DMS153 treated with DMSO at 0.1 percent for 48 hours (cell line): ENCODE measurements at regions not wholly inside any gene's neighbourhood (a gene's known extent, or its start where the extent isn't known, plus 50 kb on each side); places are given as distances from the start of the nearest gene placed in this dataset.

Experiments
- DNase-seq: peaks from one replicate; lab custom pipeline; 2025; ENCODE audit not compliant: unreplicated experiment; lab: John Stamatoyannopoulos, UW

DNA sequence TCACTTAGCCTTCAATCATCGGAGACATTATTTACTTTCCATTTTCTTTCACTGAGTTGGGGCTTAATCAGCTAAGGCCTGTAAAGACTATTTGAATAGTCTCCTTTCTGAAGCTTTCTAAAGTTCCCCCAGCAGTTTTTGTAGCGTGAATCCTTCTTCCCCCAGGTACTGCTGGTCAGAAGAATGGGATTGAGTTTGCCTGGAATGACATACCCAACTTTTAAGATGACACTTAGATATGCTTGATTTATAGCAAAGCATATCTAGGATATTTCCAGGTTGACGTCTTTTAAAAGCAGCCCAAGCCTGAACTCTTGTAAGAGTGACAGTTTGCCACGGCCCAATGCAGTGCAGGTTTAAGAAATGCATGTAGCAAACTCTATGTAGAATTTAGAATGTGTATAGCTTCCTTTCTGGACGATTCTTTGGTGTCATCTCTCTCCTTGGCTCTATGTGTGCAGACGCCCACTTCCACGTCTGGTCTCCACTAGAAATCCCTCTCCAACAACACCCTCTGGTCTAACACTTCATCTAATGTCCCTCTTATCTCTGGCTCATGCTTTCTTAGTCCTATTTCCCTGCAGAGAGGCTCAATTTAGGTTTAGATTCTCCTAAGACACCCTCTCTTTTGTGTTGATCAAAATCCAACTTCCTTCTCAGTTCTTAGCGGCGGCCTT lies 175.0 kb upstream of the CYRIA start:
- no peak for DNase-seq

DNA sequence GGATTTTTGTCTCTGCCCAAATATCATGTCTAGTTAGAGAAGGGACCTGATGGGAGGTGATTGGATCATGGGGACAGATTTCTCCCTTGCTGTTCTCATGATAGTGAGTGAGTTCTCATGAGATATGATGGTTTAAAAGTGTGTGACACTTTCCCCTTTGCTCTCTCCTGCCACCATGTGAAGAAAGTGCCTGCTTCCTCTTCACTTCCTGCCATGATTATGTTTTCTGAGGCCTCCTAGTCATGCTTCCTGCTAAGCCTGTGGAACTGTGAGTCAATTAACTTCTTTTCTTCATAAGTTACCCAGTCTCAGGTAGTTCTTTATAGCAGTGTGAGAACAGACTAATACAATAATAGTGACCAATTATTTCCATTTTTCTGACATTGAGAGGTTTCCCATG lies 167.3 kb upstream of the CYRIA start:
- DNase-seq: no peak

DNA sequence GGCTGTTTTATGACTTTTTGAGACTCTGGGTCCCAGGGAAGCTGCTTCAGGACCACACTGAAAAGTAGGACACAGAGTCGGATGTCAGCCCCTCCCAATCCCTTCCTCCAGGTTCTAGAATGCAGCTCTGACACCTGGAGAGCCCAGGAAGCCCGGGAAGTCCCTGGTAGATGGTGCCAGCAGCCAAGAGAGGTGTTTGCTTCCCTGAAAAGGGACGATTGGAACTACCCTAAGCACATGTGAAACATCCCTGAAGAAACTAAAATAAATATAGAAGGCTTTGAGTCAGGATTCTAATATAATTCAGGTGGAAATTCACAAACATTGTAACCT lies 163.2 kb upstream of the CYRIA start:
- DNase-seq: peak; percentile 16

DNA sequence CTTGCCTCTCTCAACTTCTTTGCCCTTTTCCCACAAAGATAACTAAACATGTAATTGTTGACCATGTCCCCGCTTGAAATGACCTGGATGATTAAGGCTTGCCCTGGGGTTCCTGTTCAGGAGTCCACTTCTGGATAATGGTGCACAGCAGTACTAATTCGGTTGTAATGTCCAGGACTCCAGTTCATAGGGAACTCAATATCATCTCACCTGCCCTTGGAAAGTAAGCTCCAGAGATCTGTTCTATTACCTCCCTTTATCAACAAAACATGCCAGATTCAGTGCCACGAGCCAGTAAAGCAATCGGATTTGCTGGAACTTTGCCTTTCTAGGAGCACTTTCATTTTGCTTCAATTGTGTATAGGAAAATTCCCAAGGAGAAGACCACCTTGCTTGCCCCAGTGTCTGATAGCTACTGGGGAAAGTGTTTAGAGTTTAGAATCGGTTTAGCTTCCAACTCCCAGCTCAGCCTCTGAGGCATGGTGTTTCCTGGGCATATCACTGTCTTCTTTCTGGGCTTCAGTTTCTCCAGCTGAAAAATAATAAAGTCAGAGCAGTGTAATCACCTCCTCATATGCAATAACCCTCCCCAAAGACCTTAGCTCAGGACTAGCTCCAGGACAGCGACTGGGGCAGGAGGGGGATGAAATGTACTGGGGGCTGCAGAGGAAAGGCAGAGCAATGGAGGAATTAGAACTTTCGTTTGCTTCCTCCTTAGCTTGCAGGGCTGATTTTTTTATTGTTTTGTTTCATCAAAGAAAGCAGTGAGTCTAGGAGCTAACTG lies 162.6 kb upstream of the CYRIA start:
- no peak for DNase-seq

DNA sequence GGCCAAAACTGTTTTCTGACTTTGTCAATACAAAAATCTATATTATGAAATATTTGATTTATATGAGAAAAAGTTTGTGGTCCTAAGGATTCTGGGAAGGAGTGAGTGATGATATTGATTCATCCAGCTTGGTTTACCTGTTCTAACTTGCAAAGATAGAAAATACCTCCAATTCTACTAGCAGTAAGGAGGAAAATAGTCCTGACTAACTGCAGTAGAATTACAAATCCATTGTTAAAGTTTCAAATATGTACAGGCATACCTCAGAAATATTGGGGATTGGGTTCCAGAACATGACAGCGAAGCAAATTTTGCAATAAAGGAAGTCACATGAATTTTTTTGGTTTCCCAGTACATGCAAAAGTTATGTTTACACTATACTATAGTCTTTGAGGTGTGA lies 158.8 kb upstream of the CYRIA start:
- no peak for DNase-seq

DNA sequence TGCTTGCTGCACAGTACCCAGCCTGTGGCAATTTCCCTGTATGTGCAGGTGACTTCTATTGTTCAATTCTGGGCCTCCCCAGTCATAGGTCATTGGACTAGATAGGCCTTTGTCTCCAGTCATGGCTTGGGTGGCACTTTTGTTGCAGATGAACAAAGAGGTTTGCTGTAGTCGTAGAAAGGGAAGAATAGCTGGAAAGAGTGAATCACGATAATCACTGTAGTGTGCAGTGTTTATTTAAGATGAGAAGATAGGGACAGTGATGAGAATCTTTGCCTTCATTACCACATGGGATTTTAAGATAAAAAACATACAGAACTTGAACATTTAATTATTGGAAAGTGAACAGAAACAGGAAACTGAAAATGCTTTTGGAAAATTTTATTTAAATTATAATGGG lies 156.1 kb upstream of the CYRIA start:
- DNase-seq: peak; percentile 39

DNA sequence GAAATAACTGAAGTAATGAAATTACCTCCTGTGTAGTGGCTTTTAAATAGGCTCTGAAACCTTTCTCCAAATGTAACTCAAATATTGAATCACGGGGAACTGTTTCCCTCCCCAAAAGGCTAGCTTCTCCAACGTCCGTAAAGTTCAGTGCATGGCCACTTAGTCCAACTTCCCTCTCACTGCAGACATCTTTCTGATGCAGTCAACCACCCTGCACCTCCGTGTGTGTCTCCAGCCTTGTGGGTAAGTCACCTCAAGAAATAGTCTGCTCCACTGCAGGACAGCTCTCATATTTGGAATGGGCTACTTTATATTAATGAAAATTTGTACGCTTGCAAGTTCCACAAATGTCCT lies 152.5 kb upstream of the CYRIA start:
- no peak for DNase-seq

DNA sequence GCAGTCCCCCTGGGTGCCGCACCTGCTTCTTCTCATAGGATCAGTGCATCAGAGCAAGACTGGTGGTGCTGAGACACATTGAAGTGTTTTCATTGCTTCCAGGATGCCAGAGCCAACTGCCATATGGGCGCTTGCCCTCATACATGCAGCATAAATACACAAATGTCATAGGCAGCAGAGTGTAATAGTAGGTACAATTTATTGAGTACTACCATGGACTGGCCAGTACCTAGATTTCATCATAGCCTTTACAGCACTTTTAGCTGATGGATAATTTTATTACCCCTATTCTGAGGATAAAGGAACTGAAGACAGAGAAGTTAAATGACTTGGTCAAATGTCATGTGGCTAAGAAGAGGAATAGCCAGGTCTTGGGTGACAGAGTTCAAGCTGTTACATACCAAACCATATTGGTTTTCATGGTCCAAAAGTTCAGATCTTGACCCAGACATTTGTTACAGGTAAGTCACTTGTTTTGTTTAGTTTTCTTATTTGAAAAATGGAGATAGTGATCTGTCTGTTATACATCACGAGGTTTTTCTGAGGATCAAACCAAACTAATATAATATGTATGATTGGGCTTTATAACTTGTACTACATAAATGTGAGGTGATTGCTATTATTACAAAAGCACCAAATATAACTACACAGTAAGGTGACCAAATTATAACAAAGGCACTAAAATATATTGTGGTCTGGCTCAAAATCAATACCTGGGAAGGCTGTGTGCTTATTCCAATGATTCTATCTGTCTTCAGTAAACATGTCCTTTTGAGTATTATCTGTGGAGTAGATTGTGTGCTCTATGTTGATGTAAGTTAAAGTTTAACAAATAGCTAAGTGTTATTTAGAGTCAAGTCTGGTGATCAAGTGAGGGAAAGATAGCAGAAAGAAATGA lies 151.9 kb upstream of the CYRIA start:
- no peak for DNase-seq

DNA sequence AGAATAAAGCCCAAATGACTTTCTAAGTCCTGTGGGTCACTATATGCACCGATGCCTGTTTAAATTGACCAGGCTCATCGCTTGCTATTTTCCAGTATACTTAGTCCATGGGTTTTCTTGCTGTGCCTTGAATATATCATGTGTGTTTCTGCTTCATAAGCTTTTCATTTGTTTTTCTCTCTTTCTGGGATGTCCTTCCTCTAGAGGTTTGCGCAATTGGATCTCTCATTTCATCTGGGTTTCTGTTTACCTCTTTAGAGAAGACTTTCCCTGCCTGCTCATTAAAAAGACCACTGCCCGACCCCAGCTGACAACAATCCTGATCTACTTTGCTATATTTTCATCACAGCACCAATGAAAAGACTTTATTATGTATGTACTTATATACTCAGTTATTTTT lies 150.9 kb upstream of the CYRIA start:
- no peak for DNase-seq

DNA sequence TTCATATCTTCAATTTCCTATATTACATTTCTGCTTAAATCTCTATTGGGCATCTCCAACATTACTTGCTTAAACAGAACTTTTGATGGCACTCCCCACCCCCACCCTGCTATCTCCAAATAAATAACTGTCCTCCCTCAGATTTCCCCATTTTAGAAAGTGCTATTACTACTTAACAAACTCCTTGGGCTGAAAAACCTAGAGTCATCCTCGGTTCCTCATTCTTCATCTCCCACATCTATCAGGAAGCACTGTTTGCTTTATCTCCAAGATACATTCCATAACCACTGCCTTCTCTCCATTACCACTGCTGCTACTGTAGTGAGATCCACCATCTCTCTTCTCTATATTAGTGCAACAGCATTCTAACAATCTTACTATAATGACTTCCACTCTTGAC lies 150.4 kb upstream of the CYRIA start:
- DNase-seq: no peak

DNA sequence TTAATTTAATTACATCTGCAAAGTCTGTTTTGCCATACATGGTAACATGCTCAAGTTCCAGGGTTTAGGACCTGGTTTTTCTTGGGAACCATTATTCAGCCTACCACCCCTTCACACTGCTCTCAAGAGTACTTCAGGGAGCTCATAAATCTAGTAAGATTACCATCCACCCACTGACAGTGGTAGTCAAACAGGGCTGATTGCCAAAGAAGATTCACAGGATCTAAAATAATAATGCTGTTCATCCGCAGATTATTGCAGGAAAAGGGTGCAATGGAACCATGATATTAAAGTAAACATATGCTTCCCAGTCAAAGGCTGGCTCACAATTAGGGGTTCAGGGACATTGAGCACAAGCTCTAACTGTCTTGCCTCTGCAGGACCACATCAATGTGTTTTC lies 148.0 kb upstream of the CYRIA start:
- DNase-seq: no peak

DNA sequence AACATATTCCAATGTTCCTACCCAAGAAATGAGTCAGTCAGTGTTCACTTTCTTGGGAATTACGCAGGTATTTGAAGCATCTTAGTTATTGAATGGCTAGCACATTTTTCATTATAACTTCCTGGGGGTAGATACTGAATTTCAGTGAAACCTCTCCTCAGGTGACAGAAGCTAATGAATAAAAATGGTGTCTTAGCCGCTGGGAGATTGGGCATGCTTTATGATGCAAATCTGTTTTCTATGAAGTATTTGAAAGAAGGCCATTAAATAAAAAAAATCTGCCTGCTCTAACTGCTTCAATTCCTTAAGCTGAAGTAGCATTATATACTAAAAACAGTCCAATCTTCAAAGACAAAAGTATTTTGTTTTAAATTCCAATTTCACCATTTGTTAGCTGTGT lies 132.8 kb upstream of the CYRIA start:
- no peak for DNase-seq

DNA sequence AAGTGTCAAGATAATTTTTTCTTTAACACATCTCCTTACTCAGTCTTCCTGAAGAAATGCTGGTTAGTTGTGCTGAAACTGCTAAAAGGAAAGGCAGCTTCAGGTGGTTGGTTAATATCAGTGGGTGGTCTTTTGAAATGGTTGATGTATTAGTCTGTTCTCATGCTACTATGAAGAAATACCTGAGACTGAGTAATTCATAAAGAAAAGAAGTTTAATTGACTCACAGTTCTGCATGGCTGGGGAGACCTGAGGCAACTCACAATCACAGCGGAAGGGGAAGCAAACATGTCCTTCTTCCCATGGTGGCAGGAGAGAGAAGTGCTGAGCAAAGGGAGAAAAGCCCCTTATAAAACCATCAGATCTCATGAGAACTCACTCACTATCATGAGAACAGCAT lies 125.9 kb upstream of the CYRIA start:
- DNase-seq: no peak

DNA sequence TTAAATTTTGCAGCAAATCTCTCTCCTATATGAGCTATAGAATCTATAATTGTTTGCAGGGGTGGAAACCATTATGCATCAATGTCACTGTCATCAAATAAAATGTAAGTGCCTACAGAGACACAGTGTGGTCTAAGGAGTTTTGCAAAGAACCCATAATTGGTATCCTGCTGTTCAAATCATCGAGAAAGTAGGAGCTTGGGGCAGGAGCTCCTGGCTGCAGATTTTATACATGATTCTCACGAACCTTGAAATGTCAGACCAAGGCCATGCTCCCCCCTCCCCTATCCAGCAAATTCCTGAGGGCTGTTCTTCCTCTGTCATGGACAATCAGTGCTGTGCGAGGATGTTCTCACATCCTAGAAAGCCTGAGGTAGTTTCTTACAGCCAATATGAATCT lies 119.5 kb upstream of the CYRIA start:
- DNase-seq: no peak

DNA sequence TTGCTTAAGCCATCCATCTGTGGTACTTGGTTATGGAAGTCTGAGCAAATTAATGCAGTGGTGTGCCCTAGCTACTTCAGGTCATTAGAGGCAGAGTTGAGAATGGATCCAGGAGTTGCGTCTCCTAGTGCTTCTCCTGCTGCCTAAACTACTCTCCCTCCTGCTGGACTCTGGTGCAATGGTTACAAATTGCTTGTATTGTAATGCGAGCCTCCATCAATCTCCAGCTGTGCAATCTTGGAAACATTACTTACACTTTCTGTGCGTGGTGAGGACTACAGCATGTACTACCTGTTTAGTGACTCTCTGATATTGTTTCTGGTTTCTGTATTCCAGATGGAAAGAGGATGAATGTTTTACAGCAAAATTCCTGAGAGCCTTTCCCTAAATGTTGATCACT lies 119.0 kb upstream of the CYRIA start:
- DNase-seq: no peak

DNA sequence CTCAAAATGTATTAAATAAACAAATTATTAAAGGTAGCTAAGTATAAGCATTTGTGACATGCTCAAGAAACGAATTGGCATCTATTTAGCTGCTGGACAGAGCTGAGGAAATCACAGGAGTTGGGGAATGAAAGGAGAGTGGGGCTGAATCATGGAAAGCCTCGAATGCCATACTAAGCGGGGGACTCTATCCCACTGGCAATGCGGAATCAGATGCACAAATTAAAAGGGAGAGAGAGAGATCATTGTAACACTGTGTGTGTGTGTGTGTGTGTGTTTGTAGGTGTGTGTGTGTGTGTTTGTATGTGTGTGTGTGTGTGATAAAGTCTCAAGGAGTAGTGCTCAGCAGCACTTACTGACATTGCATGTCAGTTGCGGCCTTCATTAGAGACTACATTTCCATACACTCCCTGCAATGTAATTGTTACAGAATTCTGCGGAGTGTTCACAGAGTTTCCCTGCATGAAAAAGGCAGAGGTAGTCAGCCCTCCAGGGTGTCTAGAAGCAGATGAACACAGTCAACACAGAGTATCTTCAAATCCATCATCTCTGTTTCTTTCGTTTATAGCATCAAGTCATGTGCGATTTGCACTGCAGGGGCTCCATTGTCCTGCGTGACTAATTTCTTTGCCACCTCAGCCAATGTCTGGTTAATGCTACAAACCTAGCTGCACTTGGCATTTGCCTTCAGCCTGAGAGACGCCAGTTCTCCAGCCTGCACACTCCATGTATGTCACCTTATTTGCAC lies 111.7 kb upstream of the CYRIA start:
- no peak for DNase-seq

DNA sequence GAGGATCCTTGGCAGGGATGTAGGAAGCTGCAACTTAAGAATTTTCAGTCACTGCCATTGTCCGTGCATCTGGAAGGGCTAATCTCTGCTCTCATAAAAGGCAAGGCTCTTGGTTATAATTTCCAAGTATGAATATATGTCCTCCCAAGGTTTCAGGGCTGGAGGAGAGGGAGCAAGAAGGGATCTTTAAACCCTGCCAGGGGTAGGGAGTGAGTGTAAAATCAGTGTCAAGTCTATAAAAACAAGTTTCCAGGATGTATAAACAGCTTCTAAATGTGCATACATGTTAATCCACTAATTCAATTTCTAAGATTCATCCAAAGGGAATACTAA lies 110.2 kb upstream of the CYRIA start:
- no peak for DNase-seq

DNA sequence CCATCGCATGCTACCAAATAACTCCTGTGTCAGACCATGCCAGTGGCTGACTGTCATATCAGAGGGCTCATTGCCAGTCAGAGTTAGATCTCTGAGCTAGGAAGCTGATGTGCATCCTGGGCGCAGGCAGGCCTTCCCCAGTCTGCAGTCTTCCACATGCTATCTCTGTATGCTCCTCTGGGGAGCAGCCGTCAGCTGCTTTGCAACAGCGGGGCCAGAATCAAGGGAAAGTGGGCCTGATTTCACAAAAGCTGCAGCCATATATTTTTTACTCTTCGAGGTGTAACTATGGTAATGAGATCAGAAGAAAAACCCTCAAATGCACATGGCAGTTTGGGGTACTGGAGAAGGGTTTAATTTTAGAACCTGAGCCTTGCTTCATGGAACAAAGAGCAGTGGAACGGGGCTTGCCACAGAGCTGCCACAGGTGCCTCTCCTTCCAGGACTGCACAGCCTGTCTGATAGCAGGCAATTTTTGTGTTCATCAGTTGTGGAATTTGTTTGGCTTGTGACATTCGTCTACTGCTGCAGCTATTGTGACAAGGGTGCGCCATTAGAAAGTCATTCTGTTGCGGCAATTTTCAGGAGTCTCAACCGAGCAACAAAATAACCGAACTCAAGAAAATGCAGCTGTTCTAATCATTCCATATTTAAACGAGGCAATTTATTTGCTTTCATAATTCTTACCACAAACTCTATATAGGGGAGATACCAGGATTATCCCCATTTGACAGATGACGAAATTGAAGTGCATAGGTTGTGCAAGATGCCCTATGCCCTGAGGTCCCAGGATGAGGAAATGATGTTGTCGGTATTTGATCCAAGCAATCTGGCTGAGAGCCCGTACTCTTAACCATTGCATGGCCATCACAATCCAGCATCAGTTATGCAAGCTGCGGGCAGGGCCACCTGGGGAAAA lies 109.6 kb upstream of the CYRIA start:
- no peak for DNase-seq

DNA sequence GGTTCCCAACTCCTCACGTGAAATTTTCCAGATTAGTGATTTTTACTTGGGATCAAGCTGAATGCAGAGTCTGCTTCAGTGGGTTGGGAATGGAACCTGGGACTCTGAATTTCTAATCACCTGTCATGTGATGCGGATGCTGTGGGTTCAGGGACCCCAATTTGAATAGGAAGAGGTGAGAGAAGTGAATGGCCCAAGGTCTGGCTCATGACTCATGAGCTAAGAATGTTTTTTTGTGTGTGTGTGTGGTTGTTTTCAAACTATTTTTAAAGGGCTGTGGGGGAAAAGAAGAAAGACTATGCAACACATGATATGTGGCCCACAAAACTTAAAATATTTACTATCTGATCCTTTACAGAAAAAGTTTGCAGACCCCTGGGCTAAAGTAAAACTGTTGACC lies 108.5 kb upstream of the CYRIA start:
- no peak for DNase-seq

DNA sequence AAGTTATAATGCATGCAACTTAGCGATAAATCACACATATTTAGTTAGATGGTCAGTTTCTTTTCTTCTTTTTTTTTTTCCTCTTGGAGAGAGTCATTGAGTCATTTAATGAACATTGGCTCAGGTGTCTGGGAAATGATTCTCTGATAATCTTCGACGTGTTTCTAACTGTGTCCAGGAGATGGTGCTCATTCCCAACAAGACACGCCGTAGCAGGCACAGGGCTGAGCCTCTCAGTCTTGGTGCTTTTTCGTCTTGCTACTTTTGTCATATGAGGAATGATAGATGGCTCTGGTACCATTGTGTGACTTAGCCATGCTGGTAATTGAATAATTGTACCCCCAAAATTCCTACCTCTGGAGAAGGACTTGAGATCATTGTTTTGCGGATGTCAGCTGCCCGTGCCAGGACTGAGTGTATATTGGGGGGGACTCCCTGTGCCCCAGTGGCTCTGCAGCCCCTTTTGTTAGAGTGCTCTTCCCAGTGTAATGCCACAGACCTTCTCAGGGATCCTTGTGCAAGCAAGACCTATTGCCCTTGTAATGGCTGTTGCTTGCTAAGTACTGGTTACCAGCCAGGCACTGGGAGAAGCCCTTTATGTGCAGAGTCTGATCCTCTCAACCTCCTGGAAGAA lies 107.6 kb upstream of the CYRIA start:
- DNase-seq: peak; percentile 74
